Glutamatergic neuron (in vitro differentiated cells): ENCODE measurements at regions not wholly inside any gene's neighbourhood (a gene's known extent, or its start where the extent isn't known, plus 50 kb on each side); places are given as distances from the start of the nearest gene placed in this dataset.

Experiments
- DNase-seq: peaks from one replicate; pipeline ENCODE4 v3.0.0; 2022
- H3K27ac Mint-ChIP-seq: one replicate; pipeline ENCODE4 v1.8.0; 2020; ENCODE audit warnings: mild to moderate bottlenecking, mixed read lengths, inconsistent platforms; ENCODE audit not compliant: unreplicated experiment
- H3K27me3 Mint-ChIP-seq: one replicate; pipeline ENCODE4 v1.8.0; 2020; ENCODE audit warnings: mild to moderate bottlenecking, moderate library complexity, mixed read lengths, inconsistent platforms; ENCODE audit not compliant: unreplicated experiment
- H3K36me3 Mint-ChIP-seq: one replicate; pipeline ENCODE4 v1.8.0; 2020; ENCODE audit warnings: mild to moderate bottlenecking, mixed read lengths, inconsistent platforms; ENCODE audit not compliant: unreplicated experiment
- H3K4me1 Mint-ChIP-seq: one replicate; pipeline ENCODE4 v1.8.0; 2020; ENCODE audit warnings: mild to moderate bottlenecking, low read depth, mixed read lengths, inconsistent platforms; ENCODE audit not compliant: unreplicated experiment
- H3K4me3 Mint-ChIP-seq: one replicate; pipeline ENCODE4 v1.8.0; 2020; ENCODE audit warnings: mild to moderate bottlenecking, mixed read lengths, inconsistent platforms; ENCODE audit not compliant: unreplicated experiment
- H3K9me3 Mint-ChIP-seq: one replicate; pipeline ENCODE4 v1.8.0; 2020; ENCODE audit warnings: mild to moderate bottlenecking, moderate library complexity, mixed read lengths, inconsistent platforms; ENCODE audit not compliant: unreplicated experiment
- TF ChIP-seq, protein P1 (sequence below): fragments of 200-600 bp; sonication (generic); IDR thresholded peaks from one replicate; pipeline ENCODE4 v1.5.0; 2021; ENCODE audit not compliant: partially characterized antibody, unreplicated experiment

DNA sequence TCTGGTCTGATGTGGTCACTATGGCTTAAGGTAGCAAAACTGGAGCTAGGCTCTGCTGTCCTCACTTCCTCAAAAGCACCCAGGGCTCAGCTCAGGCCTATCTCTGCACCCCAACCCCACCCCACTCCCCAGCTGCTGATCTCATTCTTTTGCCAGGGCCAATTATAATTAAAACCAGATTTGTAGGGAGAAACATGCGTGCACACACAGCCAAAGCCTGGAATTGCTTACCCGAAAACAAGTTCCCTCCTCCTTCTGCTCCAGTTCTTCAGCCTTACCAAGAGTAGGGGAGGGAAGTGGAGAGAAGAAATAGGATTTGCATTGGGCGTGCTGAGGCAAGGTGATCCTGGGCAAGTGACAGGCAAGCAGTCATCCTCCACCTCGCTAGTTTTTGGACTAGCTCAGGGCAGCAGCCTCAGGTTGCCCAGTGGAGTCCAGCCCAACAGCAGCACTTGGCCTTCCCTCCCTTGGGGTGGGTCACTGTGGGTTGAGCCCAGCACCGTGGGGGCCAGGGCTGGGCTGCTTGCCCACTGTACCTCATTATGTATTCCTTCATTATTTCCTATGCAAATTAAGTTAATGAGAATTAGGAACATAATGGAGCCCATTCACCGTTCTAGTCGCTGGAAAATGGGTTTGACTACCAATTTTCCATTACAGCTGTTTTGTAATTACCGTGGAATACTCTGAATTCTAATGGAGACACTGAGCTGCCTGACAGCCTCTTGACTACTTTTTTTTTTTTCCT lies 199.1 kb upstream of the CELF4 start:
- DNase-seq: no peak
- Mint-ChIP-seq H3K4me1 (no peaks in the 10 kb centered on the region), H3K9me3 (no peaks in the 10 kb centered on the region), H3K4me3 (no peak overlapping the region), H3K27me3 (no peaks in the 10 kb centered on the region), H3K36me3 (no peaks in the 10 kb centered on the region), H3K27ac (no peak overlapping the region)
- TF ChIP-seq, protein P1, sequence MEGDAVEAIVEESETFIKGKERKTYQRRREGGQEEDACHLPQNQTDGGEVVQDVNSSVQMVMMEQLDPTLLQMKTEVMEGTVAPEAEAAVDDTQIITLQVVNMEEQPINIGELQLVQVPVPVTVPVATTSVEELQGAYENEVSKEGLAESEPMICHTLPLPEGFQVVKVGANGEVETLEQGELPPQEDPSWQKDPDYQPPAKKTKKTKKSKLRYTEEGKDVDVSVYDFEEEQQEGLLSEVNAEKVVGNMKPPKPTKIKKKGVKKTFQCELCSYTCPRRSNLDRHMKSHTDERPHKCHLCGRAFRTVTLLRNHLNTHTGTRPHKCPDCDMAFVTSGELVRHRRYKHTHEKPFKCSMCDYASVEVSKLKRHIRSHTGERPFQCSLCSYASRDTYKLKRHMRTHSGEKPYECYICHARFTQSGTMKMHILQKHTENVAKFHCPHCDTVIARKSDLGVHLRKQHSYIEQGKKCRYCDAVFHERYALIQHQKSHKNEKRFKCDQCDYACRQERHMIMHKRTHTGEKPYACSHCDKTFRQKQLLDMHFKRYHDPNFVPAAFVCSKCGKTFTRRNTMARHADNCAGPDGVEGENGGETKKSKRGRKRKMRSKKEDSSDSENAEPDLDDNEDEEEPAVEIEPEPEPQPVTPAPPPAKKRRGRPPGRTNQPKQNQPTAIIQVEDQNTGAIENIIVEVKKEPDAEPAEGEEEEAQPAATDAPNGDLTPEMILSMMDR: no peak

DNA sequence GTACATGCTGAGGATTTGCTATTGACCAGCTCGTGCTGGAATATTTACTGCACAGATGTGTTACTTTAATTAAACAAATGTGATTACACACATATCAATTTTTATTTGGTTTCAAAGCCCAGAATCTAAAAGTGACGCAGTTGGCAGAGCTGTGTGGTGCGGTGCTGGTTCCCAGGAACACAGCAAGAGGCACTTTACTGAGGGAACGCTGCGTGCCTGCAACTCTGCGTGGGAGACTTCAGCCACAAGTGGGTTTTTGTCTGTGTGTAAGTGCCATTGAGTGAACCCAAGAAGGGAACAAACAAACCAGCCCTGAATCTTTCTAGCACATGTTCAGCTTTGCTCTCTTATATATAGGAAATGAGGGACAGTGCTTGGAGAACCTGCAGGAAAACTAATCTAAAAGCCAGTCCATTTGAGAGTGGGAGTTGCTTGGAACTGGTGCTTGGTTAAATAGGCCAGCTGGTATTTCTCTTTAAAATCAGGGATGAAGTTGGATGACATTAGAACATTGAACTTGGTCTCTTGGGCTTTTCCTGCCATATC lies 196.6 kb upstream of the CELF4 start:
- Mint-ChIP-seq H3K4me3 (no peak overlapping the region), H3K9me3 (no peaks in the 10 kb centered on the region), H3K27me3 (no peaks in the 10 kb centered on the region), H3K4me1 (no peaks in the 10 kb centered on the region), H3K27ac (no peak overlapping the region), H3K36me3 (no peaks in the 10 kb centered on the region)
- no peak for DNase-seq
- TF ChIP-seq, protein P1: no peak

DNA sequence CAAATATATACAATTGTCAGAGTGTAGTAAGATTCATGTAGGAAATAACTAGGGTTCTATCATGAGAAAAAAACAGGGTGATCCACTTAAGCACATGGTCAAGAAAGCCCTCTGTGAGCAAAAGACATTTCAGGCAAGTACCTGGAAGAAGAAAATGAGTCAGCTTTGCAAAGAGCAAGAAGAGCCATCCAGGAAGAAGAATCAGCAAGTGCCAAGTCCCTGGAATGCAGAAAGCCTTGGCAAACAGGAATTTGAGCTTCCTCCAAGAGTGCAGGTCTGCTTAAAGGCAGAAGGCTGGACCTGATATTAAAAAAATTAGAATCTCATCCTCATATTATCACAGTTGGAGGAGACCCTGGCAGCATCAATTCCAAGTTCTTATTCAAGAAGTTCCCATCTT lies 188.5 kb upstream of the CELF4 start:
- Mint-ChIP-seq H3K4me3 (no peak overlapping the region), H3K27me3 (no peaks in the 10 kb centered on the region), H3K4me1 (peaks cover 7% of the 10 kb centered on the region), H3K36me3 (no peaks in the 10 kb centered on the region), H3K9me3 (no peaks in the 10 kb centered on the region), H3K27ac (no peak overlapping the region)
- TF ChIP-seq, protein P1: no peak
- no peak for DNase-seq

DNA sequence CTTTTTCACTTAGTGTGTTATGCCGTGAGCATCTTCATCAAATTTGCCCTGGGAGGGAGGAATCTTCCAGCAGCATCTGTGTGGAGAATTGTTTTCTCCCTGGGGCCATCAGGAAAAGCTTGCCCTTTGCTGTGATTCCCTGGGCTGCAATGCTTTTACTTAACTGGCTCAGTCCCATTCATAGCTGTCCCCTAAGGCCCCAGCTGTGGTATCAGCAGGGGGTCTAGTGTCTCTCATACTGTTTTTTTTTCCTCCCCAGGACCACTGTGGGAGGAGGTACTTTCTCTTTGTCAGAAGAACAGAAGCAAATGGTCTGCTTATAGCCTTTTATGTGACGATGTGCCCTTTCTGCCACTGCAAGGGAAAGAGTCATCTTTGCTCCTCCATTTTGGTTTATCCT lies 176.8 kb upstream of the CELF4 start:
- Mint-ChIP-seq H3K27me3 (no peaks in the 10 kb centered on the region), H3K27ac (peak overlapping the region; percentile 92), H3K4me3 (peak overlapping the region; percentile 71), H3K36me3 (no peaks in the 10 kb centered on the region), H3K4me1 (peaks cover 16% of the 10 kb centered on the region), H3K9me3 (peaks cover 2% of the 10 kb centered on the region)
- peak; percentile 50 for DNase-seq
- TF ChIP-seq, protein P1: no peak

DNA sequence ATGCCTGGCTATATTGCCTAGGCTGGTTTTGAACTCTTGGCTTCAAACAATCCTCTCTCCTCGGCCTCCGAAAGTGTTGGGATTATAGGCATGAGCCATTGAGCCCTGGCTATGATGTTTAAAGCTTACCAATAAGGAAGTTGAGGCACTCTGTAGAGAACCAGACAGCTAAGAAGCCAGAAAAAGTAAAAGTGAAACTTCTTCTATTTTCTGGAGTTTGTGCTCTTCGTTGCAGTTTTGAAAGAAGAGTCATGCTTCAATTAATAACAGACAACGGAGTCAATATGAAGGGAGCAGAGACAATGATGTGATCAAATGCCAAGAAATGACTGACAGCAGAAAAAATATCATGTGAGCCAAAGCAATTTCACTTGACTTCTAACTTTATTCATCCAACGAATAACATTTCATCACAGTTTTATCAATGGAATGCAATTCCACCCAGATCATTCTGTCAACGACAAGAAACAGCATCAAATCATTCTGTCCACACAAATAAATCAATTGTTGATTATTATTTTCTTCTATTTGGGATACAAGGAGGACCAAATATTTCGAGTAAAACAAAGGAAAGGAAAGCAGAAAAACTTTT lies 175.5 kb upstream of the CELF4 start:
- H3K36me3 Mint-ChIP-seq: no peaks in the 10 kb centered on the region
- TF ChIP-seq, protein P1: no peak
- no peak overlapping the region for H3K27ac Mint-ChIP-seq
- H3K27me3 Mint-ChIP-seq: no peaks in the 10 kb centered on the region
- H3K4me1 Mint-ChIP-seq: peaks cover 16% of the 10 kb centered on the region
- peaks cover 2% of the 10 kb centered on the region for H3K9me3 Mint-ChIP-seq
- H3K4me3 Mint-ChIP-seq: no peak overlapping the region
- DNase-seq: no peak
